H9 (cell line): ENCODE measurements at regions not wholly inside any gene's neighbourhood (a gene's known extent, or its start where the extent isn't known, plus 50 kb on each side); places are given as distances from the start of the nearest gene placed in this dataset.

Experiments
- DNase-seq: peaks from one replicate; pipeline ENCODE4 v3.0.0-alpha.2; 2017
- H2AFZ ChIP-seq: one replicate; pipeline ENCODE4 v1.6.1; 2013; ENCODE audit warnings: mild to moderate bottlenecking, low read length, control low read depth, moderate library complexity
- H2AK5ac ChIP-seq: 2 replicates; pipeline ENCODE4 v1.6.1; 2013; ENCODE audit warnings: low read length, control low read depth, mixed read lengths; ENCODE audit not compliant: insufficient read length
- H2BK120ac ChIP-seq: one replicate; pipeline ENCODE4 v1.6.1; 2013; ENCODE audit warnings: low read depth, mild to moderate bottlenecking, low read length, control low read depth, inconsistent platforms; ENCODE audit not compliant: poor library complexity, severe bottlenecking
- H2BK12ac ChIP-seq: 2 replicates; pipeline ENCODE4 v1.6.1; 2013; ENCODE audit warnings: low read length, control low read depth, mixed read lengths, low read depth; ENCODE audit not compliant: insufficient read length
- H2BK15ac ChIP-seq: 2 replicates; pipeline ENCODE4 v1.6.1; 2013; ENCODE audit warnings: low read depth, low read length, control low read depth
- H2BK20ac ChIP-seq: one replicate; pipeline ENCODE4 v1.6.1; 2013; ENCODE audit warnings: low read depth, mild to moderate bottlenecking, low read length, control low read depth, inconsistent platforms; ENCODE audit not compliant: poor library complexity, severe bottlenecking
- H2BK5ac ChIP-seq: 2 replicates; pipeline ENCODE4 v1.6.1; 2013; ENCODE audit warnings: low read length, control low read depth, mixed read lengths; ENCODE audit not compliant: insufficient read length
- H3K14ac ChIP-seq: 2 replicates; pipeline ENCODE4 v1.6.1; 2013; ENCODE audit warnings: low read length, control low read depth; ENCODE audit not compliant: insufficient read depth
- H3K18ac ChIP-seq: 2 replicates; pipeline ENCODE4 v1.6.1; 2013; ENCODE audit warnings: low read depth, mild to moderate bottlenecking, mixed read lengths, low read length, control low read depth; ENCODE audit not compliant: insufficient read length
- H3K23ac ChIP-seq: 2 replicates; pipeline ENCODE4 v1.6.1; 2013; ENCODE audit warnings: low read length, control low read depth, mixed read lengths, low read depth; ENCODE audit not compliant: insufficient read length
- H3K23me2 ChIP-seq: 2 replicates; pipeline ENCODE4 v1.6.1; 2013; ENCODE audit warnings: low read depth, mild to moderate bottlenecking, mixed read lengths, low read length, control low read depth; ENCODE audit not compliant: insufficient read length, poor library complexity, severe bottlenecking
- H3K27ac ChIP-seq: 2 replicates; pipeline ENCODE4 v1.5.1; 2013; ENCODE audit warnings: low read length, control low read depth, mixed read lengths, low read depth; ENCODE audit not compliant: insufficient read length
- H3K27me3 ChIP-seq: 2 replicates; pipeline ENCODE4 v1.6.1; 2013; ENCODE audit warnings: low read length, control low read depth, inconsistent platforms; ENCODE audit not compliant: insufficient read depth
- H3K4ac ChIP-seq: 2 replicates; pipeline ENCODE4 v1.6.1; 2013; ENCODE audit warnings: low read depth, mild to moderate bottlenecking, control low read depth, inconsistent platforms, low read length, moderate library complexity
- H3K4me1 ChIP-seq: 2 replicates; pipeline ENCODE4 v1.6.1; 2013; ENCODE audit warnings: low read length, control low read depth, inconsistent platforms; ENCODE audit not compliant: insufficient read depth
- H3K4me2 ChIP-seq: 2 replicates; pipeline ENCODE4 v1.6.1; 2013; ENCODE audit warnings: low read length, control low read depth, mixed read lengths; ENCODE audit not compliant: insufficient read length, insufficient read depth
- H3K56ac ChIP-seq: 2 replicates; pipeline ENCODE4 v1.6.1; 2013; ENCODE audit warnings: low read depth, mild to moderate bottlenecking, mixed read lengths, low read length, control low read depth; ENCODE audit not compliant: insufficient read length
- H3K79me1 ChIP-seq: 2 replicates; pipeline ENCODE4 v1.6.1; 2013; ENCODE audit warnings: low read depth, mild to moderate bottlenecking, moderate library complexity, low read length, control low read depth, inconsistent platforms; ENCODE audit not compliant: insufficient read depth, poor library complexity, severe bottlenecking
- H3K79me2 ChIP-seq: 2 replicates; pipeline ENCODE4 v1.6.1; 2013; ENCODE audit warnings: low read length, control low read depth, inconsistent platforms; ENCODE audit not compliant: insufficient read depth
- H3K9ac ChIP-seq: 2 replicates; pipeline ENCODE4 v1.6.1; 2013; ENCODE audit warnings: low read length, control low read depth, mixed read lengths; ENCODE audit not compliant: insufficient read length; ENCODE audit errors: extremely low read depth
- H3K9me3 ChIP-seq: one replicate; pipeline ENCODE4 v1.6.1; 2013; ENCODE audit warnings: low read depth, low read length, inconsistent platforms; ENCODE audit not compliant: control insufficient read depth
- H3T11ph ChIP-seq: one replicate; pipeline ENCODE4 v1.6.1; 2013; ENCODE audit warnings: mild to moderate bottlenecking, low read length, control low read depth, inconsistent platforms
- H4K20me1 ChIP-seq: one replicate; pipeline ENCODE4 v1.6.1; 2013; ENCODE audit not compliant: control insufficient read depth, insufficient read length, insufficient read depth
- H4K5ac ChIP-seq: 2 replicates; pipeline ENCODE4 v1.6.1; 2013; ENCODE audit warnings: low read depth, mild to moderate bottlenecking, mixed read lengths, low read length, control low read depth; ENCODE audit not compliant: insufficient read length
- H4K8ac ChIP-seq: replicated peaks from 2 replicates; pipeline ENCODE4 v1.6.1; 2013; ENCODE audit warnings: low read length, control low read depth, mixed read lengths, low read depth; ENCODE audit not compliant: insufficient read length
- H4K91ac ChIP-seq: 2 replicates; pipeline ENCODE4 v1.6.1; 2013; ENCODE audit warnings: low read depth, mild to moderate bottlenecking, moderate library complexity, mixed read lengths, low read length, control low read depth; ENCODE audit not compliant: insufficient read length
- H3K27ac Mint-ChIP-seq, 3 experiments: 2 replicates in 2 of 3; 3 replicates in 1 of 3; pipeline ENCODE4 v1.8.0; 2020 to 2021; ENCODE audit warnings: mixed read lengths in 3 of 3, mild to moderate bottlenecking in 1 of 3, moderate library complexity in 1 of 3
- H3K27me3 Mint-ChIP-seq: 2 replicates; pipeline ENCODE4 v1.8.0; 2021; ENCODE audit warnings: low read depth, mild to moderate bottlenecking, moderate library complexity, mixed read lengths
- H3K36me3 Mint-ChIP-seq, 3 experiments: 2 replicates in 2 of 3; 3 replicates in 1 of 3; pipeline ENCODE4 v1.8.0; 2020 to 2021; ENCODE audit warnings: low read depth in 3 of 3, mixed read lengths in 3 of 3; ENCODE audit not compliant: insufficient read depth in 1 of 3
- H3K4me1 Mint-ChIP-seq, 2 experiments: 2 replicates each; pipeline ENCODE4 v1.8.0; 2020; ENCODE audit warnings: mixed read lengths in 2 of 2
- H3K4me3 Mint-ChIP-seq, 2 experiments: 2 replicates in 1 of 2; 3 replicates in 1 of 2; pipeline ENCODE4 v1.8.0; 2020 to 2021; ENCODE audit warnings: mild to moderate bottlenecking in 2 of 2, mixed read lengths in 2 of 2, moderate library complexity in 1 of 2
- H3K9me3 Mint-ChIP-seq, 2 experiments: 2 replicates in 1 of 2; 3 replicates in 1 of 2; pipeline ENCODE4 v1.8.0; 2020; ENCODE audit warnings: mild to moderate bottlenecking in 2 of 2, mixed read lengths in 2 of 2, moderate library complexity in 1 of 2
- CTCF ChIP-seq: fragments of 200-600 bp; sonication (generic); conservative IDR thresholded peaks from 3 replicates; pipeline ENCODE4 v1.8.0; 2021; ENCODE audit warnings: antibody characterized with exemption, mild to moderate bottlenecking
- WGBS: extraction: QIAGEN DNeasy Blood & Tissue Kit; methylation state at CpG from one replicate; pipeline ENCODE4 v1.1.7; 2013; ENCODE audit warnings: missing lambda C conversion rate, low lambda C conversion rate, mixed read lengths; ENCODE audit not compliant: insufficient read length; ENCODE audit errors: extremely low coverage; 5-methylcytosine and 5-hydroxymethylcytosine counted together

DNA sequence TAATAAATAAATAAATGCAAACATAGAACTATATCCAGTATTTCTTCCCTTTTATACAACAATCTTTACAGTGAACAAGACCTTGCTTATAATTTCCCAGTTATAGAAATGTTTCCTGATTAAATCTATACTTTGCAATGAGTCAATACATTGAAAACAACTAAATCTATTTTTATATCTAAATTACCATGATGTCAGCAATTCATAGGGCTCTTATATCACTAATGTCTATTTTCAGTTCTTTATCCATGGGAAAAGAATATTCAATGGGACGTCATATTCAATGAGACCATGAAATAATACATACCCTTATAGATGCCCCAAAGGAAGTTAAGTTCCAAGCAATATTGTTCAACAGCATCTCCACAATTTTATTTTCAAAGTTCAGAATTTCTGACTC, 359.9 kb downstream of the CASP12 start:
- H3T11ph ChIP-seq, result no peak overlapping the region

More for the DNA sequence above, 359.9 kb downstream of the CASP12 start:
- Histone ChIP-seq H2BK15ac (no peak overlapping the region), H3K56ac (no peak overlapping the region), H2AK5ac (no peak overlapping the region), H3K79me2 (no peaks in the 10 kb centered on the region), H2AFZ (no peak overlapping the region), H3K9me3 (no peaks in the 10 kb centered on the region), H3K18ac (no peak overlapping the region), H3K27me3 (no peaks in the 10 kb centered on the region), H3K79me1 (no peaks in the 10 kb centered on the region), H4K8ac (no peak overlapping the region), H4K91ac (no peak overlapping the region), H3K27ac (no peak overlapping the region), H3K23me2 (no peaks in the 10 kb centered on the region), H3K23ac (no peak overlapping the region), H3K9ac (no peak overlapping the region), H3K4ac (no peak overlapping the region), H4K5ac (no peak overlapping the region), H3K4me2 (no peak overlapping the region), H3K4me1 (no peaks in the 10 kb centered on the region), H2BK12ac (no peak overlapping the region), H4K20me1 (no peaks in the 10 kb centered on the region), H2BK5ac (no peak overlapping the region), H2BK120ac (no peak overlapping the region), H3K14ac (no peak overlapping the region), H2BK20ac (no peak overlapping the region)
- no peaks in the 10 kb centered on the region for H3K36me3 Mint-ChIP-seq
- no peaks in the 10 kb centered on the region for H3K9me3 Mint-ChIP-seq
- H3K27ac Mint-ChIP-seq, result no peak overlapping the region
- no peaks in the 10 kb centered on the region for H3K27me3 Mint-ChIP-seq
- peaks cover 7 to 8% of the 10 kb centered on the region in 2 experiments for H3K4me1 Mint-ChIP-seq
- DNase-seq, result no peak
- no peak overlapping the region for H3K4me3 Mint-ChIP-seq
- WGBS, result no CpG with 5 or more reads among the region's 1 CpG
- no peak for TF ChIP-seq CTCF
